NCI-H1092 (cell line): ENCODE measurements at regions not wholly inside any gene's neighbourhood (a gene's known extent, or its start where the extent isn't known, plus 50 kb on each side); places are given as distances from the start of the nearest gene placed in this dataset.

Experiments used
- DNase-seq: peaks from one replicate; lab custom pipeline; 2025; lab: John Stamatoyannopoulos, UW

DNA sequence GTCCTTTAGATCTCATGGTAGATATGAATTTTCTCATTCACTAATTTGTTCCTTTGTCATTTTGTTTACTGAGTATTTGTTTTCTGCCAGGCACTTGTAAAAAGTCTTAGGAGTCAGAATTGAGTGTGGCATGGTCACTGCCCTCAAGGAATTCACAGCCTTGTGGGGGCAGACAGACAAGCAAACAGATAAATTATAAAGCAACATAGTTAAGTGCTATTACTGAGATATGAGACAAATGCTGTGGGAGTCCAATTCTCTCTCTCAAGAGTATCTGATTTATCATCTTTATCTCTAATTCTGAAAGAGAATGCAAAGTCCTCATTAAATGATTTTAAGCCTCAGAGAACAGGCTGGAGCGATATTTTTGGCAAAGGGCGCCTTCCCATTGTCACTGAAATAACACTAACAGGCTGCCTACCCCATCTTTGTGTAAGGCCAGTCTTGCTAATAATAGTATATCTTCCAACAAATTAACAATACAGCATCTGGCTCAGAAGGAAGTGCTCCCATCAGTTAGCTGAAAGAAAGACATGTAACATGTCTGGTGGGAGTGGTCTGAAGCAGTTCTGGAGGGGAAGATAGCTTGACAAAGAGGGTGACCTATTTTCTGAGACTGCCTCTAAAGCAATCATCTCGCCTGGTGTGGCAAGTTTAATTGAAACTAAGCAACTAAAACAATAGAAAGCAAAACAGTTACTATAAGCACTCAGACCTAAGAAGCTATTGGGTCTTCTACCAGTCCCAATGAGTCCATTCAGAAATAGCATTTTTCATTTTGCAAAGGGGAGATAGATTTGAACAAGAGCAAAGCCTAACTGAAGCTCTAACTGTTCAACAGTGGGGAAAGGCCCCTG lies 61.5 kb upstream of the AMOT start:
- no peak for DNase-seq

DNA sequence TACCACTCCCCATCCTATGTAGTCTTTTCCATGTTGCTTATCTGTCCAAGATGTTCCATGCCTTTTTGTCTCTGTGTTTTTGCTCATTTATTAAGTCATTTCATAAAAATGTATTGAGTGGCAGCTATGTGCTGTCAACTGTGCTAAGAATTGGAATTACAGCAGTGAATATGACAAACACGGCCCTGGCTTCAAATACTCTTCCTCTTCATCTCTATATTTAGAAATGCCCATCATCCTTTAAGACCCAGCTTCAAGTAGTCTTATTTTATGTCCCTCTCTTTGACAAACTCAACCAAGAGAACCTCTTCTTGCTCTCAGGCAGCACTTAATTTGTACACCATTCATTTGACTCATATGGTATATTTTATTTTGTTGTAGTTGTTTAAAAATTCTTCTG lies 55.4 kb upstream of the AMOT start:
- no peak for DNase-seq
